GM12892 (cell line): ENCODE measurements at regions not wholly inside any gene's neighbourhood (a gene's known extent, or its start where the extent isn't known, plus 50 kb on each side); places are given as distances from the start of the nearest gene placed in this dataset.

Source experiments
- POLR2A ChIP-seq: IDR thresholded peaks from 2 replicates; pipeline ENCODE4 v1.6.1; 2011; ENCODE audit warnings: low read depth, low read length, control low read depth
- POLR2AphosphoS5 ChIP-seq: IDR thresholded peaks from 2 replicates; pipeline ENCODE4 v1.6.1; 2011; ENCODE audit warnings: low read depth, low read length, control low read depth
- TAF1 ChIP-seq: IDR thresholded peaks from 2 replicates; pipeline ENCODE4 v1.6.1; 2011; ENCODE audit warnings: low read depth, mild to moderate bottlenecking, control low read depth, low read length, borderline replicate concordance

GRCh38 chr5:110054240-110054639 is 364.5 kb downstream of the MAN2A1 start:
- no peak for TF ChIP-seq POLR2AphosphoS5
- no peak for TF ChIP-seq TAF1
- no peak for TF ChIP-seq POLR2A
